GM19467 (cell line): ENCODE measurements at regions not wholly inside any gene's neighbourhood (a gene's known extent, or its start where the extent isn't known, plus 50 kb on each side); places are given as distances from the start of the nearest gene placed in this dataset.

Experiments
- ATAC-seq: cut with Tn5 transposase; IDR thresholded peaks from one replicate; pipeline ENCODE4 v1.9.1; 2021; ENCODE audit warnings: mild to moderate bottlenecking, moderate library complexity; ENCODE audit not compliant: unreplicated experiment

DNA sequence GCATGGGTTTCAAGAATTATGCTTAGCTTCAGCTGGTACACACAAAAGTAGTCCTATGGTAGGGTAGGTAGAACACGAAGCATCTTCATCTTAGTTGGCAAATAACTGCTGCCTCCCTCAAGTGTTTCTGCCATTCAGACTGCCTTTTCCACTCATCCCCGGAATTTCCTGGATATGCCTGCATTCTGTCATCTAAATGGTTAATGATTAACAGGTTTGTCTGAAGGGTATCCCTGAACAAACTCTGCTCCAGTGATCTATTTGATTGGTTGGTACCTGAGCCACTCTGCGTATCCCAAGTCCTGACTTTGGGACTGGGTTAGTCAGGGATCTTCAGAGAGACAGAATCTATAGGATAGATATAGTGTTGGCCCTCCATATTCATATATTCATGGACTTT lies 272.3 kb upstream of the RAG2 start:
- ATAC-seq: no peak

DNA sequence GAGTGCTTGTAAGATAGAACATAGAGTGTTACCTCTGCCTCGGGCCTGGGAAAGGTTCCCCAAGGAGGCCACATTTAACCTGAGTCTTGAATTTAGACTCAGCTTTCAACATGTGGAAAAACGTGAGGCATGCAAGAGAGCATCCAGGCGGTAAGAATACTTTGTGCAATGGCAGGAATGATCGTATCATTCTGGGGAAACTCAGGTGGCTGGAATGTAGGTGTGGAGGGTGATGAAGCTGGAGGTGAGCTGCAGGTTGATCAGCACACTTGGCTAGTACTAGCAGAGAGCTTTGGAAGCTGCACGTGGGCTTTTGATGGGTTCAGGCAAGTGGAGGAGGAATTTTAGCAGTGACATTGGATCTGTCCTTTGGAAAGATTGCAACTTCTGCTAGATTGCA lies 270.3 kb upstream of the RAG2 start:
- no peak for ATAC-seq

GRCh38 chr11:36865846-36866245 lies 267.8 kb upstream of the RAG2 start:
- ATAC-seq: no peak

- ATAC-seq: no peak
These were observed 256.8 kb upstream of the RAG2 start for GRCh38 chr11:36854875-36855274.

DNA sequence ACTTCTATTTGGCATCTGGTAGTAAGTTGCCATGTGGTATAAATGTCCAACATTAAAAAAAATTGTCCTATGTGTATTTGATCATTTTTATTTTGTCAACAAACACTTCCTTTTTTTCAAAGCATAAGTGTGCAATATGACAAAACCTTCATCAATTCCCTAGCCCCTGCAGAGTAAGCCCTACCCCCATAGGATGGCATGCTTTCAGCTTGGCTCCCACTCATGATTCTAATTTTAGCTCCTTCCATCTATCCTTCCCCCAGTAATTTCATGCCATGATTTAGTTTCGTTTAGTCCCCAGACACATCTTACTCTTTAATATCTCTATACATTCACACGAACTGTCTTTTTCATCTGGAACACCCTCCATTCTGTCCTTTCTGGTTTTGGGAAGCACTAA lies 250.6 kb upstream of the RAG2 start:
- no peak for ATAC-seq

GRCh38 chr11:36840378-36840777 lies 242.3 kb upstream of the RAG2 start:
- no peak for ATAC-seq

DNA sequence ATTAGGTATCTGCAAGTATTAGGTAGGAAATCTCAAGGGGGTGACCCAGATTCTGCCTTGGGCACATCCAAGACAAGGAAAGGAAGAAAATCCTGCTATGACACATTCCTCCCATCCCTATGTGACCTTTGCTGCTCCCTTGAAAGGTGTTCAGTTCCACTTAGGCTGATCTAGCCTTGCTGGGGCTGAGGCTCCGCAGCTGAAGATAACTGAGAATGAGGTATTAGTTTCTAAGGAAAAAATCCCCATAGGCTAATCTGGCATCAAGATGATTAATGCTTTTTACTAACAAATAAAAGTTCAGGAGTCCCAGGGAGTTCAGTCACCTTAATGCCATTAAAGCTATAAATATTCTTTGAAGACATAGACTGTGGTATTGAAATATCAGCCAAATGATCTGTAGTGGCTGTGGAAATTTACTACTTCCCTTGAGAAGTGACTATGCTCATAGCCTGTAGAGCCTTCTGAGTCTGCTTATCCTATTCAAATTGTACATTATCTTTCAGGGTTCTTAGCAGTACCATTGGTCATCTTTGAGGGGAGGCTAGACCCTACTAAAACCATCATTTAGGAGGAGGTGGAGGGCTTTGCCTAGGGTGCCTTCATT lies 239.9 kb upstream of the RAG2 start:
- ATAC-seq: no peak

DNA sequence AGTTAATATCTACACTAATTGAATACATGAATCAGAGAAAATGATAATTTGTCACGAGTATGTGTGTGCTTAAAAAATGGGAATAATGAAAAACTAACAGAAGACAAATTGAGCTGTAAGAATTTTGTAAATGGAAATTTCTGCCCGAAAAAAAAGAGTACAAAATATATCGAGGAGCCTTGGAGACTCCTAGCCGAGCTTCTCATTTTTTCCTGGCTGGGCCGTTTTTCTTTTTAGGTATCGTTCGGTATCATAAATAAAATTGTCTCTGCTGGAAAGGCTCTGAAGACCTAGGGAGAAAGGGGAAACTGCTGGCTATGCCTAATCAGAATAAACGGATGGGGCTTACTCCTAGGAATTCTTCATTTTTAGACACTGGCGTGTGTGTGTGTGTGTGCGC lies 227.2 kb upstream of the RAG2 start:
- no peak for ATAC-seq

DNA sequence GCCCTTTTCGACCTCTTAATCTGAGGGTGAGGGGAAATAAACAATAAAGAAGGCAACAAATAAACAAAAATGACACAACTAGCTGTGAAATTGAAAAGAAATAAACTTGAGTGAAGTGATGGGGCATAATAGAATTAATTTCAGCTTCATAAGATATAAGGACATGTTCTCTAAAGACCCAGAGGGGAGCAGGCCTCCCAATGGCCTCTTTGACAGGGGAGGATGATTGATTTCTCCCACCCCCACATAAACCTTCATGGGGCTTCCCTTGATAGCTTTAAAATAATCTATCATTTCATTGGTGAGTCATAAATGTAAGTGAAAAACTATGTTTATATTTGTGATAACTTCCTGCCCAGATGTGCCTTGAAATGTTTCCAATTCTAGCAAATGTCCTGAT lies 226.3 kb upstream of the RAG2 start:
- ATAC-seq: no peak

DNA sequence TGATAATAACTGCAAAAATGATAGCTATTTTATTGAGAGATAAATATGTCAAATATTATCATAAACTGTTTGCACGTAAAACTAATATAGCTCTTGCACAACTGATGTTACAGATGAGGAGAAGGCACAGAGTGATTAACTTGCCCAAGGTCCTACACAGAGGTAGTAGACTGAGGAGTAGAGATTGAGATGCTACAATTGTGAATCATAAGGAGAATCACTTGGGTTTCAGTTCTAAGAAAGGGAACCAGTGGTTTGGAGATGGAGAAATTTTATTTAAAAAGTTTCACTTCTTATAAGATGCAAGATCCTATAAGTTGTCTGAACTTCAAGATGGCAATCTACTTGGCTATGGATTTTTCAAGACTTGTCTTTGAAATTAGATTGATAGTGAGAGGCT lies 224.8 kb upstream of the RAG2 start:
- ATAC-seq: no peak

DNA sequence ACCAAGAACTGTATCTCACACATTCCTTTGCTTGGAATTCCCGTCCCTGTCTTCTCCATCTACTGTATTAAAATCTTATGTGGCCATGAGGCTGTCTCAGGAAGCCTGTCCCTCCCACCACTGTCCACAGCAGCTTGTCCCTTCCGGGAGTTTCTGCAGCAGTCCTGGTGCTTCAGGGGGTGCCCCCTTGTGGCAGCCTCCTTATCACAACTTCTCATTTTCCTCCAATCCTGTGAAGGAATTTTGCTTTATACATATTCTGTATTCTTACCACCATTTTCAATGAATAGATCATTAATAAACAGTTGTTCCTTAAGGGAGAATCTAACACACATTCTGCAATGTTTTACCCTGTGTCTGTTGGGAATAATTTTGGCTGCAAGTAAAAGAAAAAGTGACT lies 220.4 kb upstream of the RAG2 start:
- ATAC-seq: no peak

DNA sequence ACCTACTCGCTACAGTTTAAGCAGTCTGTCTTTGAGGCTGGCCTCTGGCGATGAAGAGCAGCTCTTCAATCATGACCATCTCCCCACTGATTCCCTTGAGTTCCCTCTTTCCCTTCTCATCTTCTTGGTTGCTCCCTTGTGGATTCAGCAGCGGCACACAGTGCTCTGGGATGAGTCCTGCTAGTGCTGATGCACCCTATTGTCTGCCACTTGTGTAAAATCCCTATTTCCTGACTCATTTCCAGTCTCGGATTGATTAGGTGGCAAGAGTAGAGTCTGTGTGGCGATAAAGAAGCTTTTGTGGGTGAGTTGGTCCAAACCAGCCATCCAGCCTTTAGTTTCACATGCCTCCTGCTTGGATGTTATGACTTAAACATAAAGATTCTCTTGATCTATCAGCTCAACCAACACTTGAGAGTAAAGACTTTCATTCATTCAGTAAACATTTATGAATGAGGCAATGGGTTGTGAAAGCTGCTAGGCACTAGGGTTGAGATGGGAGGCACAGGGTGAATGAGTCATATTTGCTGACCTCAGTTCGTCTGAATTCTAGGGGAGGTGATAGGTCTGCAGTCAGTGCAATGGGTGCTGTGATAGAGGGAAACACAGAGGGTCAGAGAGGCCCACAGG lies 219.4 kb upstream of the RAG2 start:
- no peak for ATAC-seq

DNA sequence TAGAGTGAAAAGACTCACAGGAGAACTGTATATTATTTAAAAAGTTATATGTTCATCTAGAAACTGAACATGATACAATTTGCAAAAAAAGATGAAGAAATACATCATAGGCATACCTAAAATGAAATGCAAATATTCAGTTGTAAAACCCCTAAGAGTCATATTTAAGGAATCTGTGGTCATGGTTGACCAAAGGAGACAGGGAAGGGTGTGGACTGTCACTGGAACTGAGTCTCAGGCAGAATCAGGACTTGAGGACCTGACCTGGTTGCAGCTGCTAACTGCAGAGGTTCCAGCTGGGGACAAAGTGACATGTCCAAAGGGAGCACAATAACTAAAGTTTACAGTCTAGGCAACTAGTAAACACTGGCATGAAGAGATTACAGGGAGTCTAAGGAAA lies 211.3 kb upstream of the RAG2 start:
- ATAC-seq: no peak

DNA sequence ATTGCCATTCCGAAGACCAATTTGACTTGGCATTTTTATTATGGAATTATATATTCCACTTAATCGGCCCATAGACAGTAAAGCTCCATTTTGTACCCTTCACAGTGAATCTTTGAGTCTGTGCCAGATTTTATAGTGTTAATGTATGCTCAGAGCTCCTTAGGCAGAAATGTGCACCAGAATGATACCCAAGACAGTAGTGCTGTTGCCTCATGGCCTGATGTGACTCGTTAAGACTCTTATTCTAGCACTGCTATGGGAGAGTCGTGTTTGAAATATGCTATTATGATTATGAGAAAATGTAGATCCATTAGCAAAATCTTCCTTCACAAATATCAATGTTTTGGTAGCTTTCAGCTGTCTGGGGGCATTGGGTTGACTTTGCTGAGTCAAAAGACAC lies 209.8 kb upstream of the RAG2 start:
- no peak for ATAC-seq

- ATAC-seq: no peak
These were observed 205.0 kb upstream of the RAG2 start for GRCh38 chr11:36803084-36803483.

DNA sequence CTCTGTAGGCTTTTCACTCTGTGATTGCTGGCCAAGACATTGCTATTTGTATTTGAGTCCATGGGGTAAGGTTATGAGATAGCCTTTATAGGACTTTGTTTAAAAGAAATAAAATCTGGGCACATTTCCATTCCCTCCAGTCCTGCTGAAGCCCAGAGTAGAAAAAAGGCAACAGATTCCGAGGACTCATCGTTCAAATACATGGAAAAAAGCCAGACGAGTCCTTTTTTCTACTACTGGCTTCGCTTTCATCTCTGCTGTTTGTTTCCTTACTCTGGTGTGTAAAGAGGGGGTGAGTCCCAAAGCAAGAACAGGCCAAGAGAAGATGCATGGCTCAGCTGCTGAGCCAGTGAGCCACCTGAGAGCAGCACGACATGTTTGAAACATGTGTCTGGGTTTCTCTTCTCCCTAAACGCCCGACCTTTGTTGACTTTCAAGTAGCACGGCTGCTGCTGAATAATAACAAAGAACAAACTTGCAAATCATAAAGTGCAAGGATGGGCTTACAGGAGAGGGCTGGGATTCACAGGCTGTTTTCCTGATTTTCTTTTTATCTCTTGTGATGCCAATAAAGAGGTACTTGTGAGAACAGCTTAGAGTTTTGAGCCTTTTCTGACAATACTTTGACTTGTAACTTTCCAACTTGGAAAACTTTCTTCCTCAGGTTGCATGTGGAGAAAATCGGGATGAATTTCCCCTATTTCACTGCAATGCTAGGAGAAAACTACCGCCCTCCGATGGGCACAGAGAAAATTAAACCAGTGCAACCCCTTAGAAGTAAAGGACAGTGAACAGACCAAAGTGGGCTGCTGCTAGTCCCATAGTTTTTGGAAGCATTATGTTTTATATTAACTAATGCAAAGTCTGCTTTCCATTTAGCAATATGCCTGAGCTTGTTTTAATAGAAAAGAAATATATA lies 195.2 kb upstream of the RAG2 start:
- no peak for ATAC-seq

DNA sequence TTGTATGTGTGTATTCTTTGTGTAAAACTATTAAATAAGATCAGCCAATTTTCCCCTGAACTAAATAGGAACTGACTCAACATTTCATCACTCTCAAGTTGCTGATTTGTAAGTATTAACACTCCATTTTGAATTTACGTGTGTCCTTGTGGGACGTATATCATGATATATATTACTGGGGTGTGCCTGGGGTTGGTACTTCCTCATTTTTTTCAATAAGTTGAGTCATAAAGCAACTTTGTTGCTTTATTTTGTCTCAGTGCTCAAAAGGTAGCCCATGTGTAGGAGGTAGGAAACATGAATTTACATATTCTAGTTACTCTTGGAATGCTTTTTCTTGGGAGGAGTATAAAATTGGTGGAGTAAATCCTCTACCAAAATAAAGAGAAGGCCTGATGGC lies 193.9 kb upstream of the RAG2 start:
- no peak for ATAC-seq

DNA sequence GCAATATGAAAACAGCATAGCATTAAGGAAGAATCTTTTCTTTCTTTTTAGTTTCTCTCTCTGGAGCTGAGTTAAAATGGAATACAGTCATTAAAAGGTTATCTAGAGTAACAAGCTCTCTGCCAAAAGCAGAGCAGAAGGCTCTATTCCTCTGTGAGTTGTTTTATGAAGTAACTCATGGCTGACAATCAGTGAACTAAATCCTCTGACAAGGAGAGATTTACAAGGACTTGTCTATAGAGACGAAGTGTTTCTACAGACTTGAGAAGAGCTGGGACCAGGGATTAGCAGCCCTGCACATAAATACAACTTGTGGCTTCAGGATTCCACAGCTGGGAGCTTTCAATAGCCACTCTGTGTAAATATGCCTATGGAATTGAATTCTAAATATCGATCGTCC lies 192.5 kb upstream of the RAG2 start:
- ATAC-seq: no peak

DNA sequence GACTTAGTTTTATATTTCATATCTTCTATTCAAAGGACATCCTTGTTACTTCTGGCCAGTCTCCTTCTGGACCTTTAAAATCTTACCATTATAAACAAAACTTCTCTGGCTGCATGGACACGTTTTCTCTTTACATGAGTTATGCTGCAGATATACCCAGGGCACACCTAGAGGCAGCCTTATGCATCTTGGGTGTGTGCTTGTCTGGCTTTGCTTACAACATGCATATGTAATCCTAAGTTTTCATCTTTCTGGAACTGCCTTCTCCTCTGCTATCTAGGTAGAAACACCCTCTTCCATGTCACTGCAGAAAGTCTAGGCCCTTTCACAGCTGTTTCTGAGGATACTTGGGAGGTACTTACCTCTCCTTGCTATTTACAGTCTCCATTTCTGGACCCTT lies 185.8 kb upstream of the RAG2 start:
- no peak for ATAC-seq

- ATAC-seq: no peak
These were observed 181.8 kb upstream of the RAG2 start for GRCh38 chr11:36779791-36780190.

DNA sequence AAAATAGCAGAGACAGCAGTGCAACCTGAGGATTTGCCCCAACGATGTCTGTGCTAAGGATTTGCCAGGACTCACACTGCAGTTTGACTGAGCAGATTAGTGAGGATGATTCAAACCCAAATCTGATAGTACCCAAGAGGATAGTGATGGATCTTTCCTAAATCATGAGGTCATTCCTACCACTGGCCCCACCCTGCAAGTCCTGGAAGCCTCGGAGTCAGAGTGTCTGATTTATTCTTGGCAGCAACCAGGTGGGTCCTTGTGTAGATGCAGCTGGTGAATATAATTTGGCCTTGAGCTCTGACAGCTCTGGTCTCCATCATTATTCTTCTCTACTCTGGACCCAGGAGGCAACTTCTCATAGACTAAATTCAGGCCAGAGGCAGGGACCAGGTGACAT lies 179.3 kb upstream of the RAG2 start:
- no peak for ATAC-seq

GRCh38 chr11:36775756-36776155 lies 177.7 kb upstream of the RAG2 start:
- no peak for ATAC-seq
